NCI-H1417 (cell line): ENCODE measurements at regions not wholly inside any gene's neighbourhood (a gene's known extent, or its start where the extent isn't known, plus 50 kb on each side); places are given as distances from the start of the nearest gene placed in this dataset.

ENCODE experiments used
- DNase-seq, 3 experiments: peaks; one replicate each; lab custom pipeline; 2025; lab: John Stamatoyannopoulos, UW

DNA sequence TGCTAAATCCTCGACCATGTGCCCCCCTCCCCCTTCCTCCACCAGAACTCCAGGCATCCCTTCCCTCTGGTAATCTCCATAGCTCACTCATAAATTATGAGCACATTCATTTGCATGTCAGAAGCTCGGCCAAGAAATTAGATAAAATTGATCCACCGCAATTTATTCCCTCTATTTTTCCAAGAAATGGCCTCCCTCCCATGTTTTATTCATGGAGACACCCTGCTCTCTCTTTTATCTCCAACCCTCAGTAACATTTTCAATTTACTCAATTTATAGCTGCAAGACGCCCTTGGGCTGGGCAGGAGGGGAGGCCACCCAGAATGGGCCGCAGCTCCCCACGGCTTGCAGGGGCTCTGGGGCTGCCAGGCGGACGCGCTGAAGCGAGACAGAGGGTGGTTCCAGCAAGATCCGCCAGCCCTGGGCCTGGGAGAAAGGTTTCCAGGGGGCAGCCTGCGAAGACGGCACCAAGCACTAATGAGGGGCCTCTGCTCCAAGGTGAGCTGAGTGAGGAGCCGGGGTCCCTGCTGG, 54.7 kb upstream of the ZNF423 start:
- DNase-seq: no peak

GRCh38 chr16:49911430-49911829, 55.5 kb upstream of the ZNF423 start:
- DNase-seq: no peak

GRCh38 chr16:49912721-49913120, 56.8 kb upstream of the ZNF423 start:
- DNase-seq: no peak

- no peak for DNase-seq
Measured at GRCh38 chr16:49913720-49914119, 57.8 kb upstream of the ZNF423 start.

- DNase-seq: no peak
Measured at GRCh38 chr16:49914657-49915056, 58.7 kb upstream of the ZNF423 start.

DNA sequence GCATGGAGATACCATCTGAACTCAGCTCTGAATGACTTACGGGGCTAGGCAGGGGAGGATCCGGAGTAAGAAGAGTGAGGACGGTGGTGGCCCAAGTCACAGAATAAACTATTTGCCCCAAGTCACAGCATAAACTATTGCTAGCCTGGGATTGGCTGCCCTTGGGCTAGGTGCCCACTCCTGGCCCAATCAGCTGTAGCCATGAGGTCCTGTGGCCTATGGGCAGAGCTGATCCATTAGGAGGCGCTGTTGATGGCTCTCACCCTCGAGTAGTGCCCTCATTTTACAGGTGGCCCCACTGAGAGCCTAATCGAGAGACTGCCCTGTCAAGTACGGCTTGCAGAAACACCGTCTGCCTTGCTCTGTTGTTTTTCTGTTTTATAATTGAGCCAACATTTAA, 62.3 kb upstream of the ZNF423 start:
- DNase-seq: no peak

GRCh38 chr16:49919327-49919726, 63.4 kb upstream of the ZNF423 start:
- DNase-seq: no peak

- no peak for DNase-seq
Measured at GRCh38 chr16:49920397-49920796, 64.5 kb upstream of the ZNF423 start.

DNA sequence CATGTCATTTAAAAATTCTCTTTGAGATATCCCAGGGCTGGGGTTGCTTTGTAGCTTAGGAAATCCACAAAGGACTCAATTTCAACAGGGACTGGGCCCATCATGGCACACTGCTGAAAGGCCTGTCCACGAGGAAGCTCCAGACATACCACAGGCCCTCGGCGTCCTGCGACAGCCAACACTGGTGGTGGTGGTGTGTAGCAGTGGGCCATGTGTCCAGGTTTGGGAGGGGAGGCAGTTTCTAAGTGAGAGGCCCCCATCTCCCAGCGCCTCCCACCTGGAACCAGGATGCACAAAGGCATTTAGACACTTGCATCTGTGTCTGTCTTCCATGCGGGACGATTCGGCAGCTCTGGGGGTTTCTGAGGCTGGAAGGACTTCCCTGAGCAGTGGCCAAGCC, 65.2 kb upstream of the ZNF423 start:
- DNase-seq: no peak

GRCh38 chr16:49921791-49922456, 66.0 kb upstream of the ZNF423 start:
- DNase-seq: peak; percentile 15 to 75 (median 37)

DNA sequence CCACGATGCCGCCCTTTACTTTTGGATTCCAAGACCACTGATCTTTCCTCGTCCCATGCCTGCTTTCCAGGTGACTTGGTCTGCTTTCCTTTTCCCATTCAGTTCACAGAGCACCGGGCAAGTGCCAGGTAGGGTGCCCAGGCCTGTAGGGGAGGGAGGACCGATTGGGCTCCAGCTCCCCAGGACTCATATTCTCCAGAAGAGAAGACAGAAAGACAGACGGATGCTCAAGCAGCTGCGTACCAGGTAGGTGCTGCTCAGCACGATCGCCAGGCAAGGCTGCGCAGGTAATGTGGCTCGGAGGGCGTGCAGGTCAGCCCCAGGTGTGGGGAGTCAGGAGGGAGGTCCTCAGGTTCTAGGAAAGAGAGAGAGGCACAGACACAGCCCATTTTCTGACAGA, 67.5 kb upstream of the ZNF423 start:
- no peak for DNase-seq

GRCh38 chr16:49924078-49924477, 68.2 kb upstream of the ZNF423 start:
- no peak for DNase-seq

GRCh38 chr16:49926941-49927340, 71.0 kb upstream of the ZNF423 start:
- DNase-seq: no peak

- no peak for DNase-seq
Measured at GRCh38 chr16:49928176-49929041, 72.5 kb upstream of the ZNF423 start.

GRCh38 chr16:49929626-49930025, 73.7 kb upstream of the ZNF423 start:
- DNase-seq: no peak

DNA sequence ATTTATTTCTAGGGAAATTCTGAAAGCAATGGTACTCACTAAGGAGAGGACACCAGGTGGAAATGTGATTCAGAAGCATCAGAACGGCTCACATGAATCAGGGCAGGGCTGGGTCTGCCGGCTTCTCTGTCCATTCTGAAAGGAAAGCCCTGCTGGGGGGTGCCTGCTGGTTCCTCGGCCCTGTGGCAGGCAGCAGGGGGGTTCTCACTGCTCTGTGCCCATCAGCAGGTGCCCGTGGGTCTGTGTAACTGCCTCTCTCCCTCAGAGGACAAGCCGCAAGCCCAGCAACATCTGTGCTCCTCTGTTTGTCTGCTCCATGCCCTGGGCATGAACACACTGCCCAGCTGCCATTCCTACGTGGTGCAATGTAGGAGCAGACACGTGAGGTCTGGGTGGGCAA, 74.9 kb upstream of the ZNF423 start:
- DNase-seq: peak in 1 of 3 experiments; percentile 4

DNA sequence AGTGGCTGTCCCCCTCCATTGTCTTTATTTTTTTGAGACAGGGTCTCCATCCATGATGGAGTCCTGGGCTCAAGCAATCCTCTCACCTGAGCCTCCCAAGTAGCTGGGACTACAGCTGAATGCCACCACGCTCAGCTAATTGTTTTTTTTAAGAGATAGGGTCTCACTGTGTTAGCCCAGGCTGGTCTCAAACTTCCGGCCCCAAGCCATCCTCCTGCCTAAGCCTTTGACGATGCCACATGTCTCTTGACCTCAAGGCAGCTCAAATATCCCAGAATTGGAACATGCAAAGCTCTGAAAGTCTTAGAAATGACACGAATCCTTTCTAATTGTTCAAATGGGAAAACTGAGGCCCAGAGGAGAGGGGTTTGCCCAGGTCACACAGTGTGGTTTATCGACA, 75.4 kb upstream of the ZNF423 start:
- no peak for DNase-seq

GRCh38 chr16:49931916-49932315, 76.0 kb upstream of the ZNF423 start:
- no peak for DNase-seq

GRCh38 chr16:49932434-49932833, 76.5 kb upstream of the ZNF423 start:
- DNase-seq: no peak

- DNase-seq: no peak
Measured at GRCh38 chr16:49932946-49933345, 77.0 kb upstream of the ZNF423 start.

- DNase-seq: no peak
Measured at GRCh38 chr16:49936791-49937190, 80.9 kb upstream of the ZNF423 start.

- DNase-seq: no peak
Measured at GRCh38 chr16:49937886-49938285, 82.0 kb upstream of the ZNF423 start.

DNA sequence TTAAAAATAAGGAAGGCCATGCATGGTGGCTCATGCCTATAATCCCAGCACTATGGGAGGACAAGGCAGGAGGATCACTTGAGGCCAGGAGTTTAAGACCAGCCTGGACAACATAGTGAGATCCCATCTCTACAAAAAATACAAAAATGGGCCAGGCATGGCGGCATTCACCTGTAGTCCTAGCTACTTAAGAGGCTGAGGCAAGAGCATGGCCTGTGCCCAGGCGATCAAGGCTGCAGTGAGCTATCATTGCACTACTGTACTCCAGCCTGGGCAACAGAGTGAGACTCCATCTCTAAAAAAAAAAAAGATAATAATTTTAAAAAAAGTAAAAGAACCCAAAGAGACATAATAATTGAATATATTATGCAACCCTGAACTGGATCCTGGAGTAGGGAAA, 83.6 kb upstream of the ZNF423 start:
- no peak for DNase-seq
